ENCODE measurements at regions not wholly inside any gene's neighbourhood (a gene's known extent, or its start where the extent isn't known, plus 50 kb on each side); places are given as distances from the start of the nearest gene placed in this dataset.

- Histone ChIP-seq H3K79me1 (ENCODE audit: low read length) (no peaks in the 10 kb centered on the region), H2BK5ac (ENCODE audit: low read length) (no peak overlapping the region), H2AK5ac (ENCODE audit: low read length) (no peak overlapping the region), H3K27ac (ENCODE audit: low read depth, low read length) (no peak overlapping the region), H3K56ac (ENCODE audit: low read length) (no peak overlapping the region), H3K18ac (ENCODE audit: low read length) (no peak overlapping the region), H2BK120ac (ENCODE audit: low read depth, low read length) (no peak overlapping the region), H3K36me3 (ENCODE audit: control insufficient read depth, insufficient read depth, low read length) (no peaks in the 10 kb centered on the region), H3K79me2 (ENCODE audit: control insufficient read depth, insufficient read depth, low read length) (no peaks in the 10 kb centered on the region), H3K4ac (ENCODE audit: low read depth, low read length) (no peak overlapping the region), H4K5ac (ENCODE audit: low read length) (no peak overlapping the region), H3K4me2 (ENCODE audit: low read length) (no peak overlapping the region), H2BK15ac (replicated peaks; ENCODE audit: low read depth) (no peak overlapping the region), H4K8ac (ENCODE audit: low read depth, low read length) (no peak overlapping the region), H3K23ac (ENCODE audit: low read length) (no peak overlapping the region), H3K9ac (ENCODE audit: low read length) (no peak overlapping the region), H3K4me1 (ENCODE audit: control insufficient read depth, low read depth, low read length) (no peaks in the 10 kb centered on the region), H3K4me3 (ENCODE audit: low read length) (no peak overlapping the region), H3K27me3 (ENCODE audit: insufficient read depth, low read length, poor library complexity) (no peaks in the 10 kb centered on the region)
- no peak for DNase-seq
- no CpG with 5 or more reads among the region's 5 CpGs for WGBS (ENCODE audit: extremely low coverage, insufficient coverage, low lambda C conversion rate)
Measured at GRCh38 chr2:78281164-78281563, 744.3 kb upstream of the REG3G start.

DNA sequence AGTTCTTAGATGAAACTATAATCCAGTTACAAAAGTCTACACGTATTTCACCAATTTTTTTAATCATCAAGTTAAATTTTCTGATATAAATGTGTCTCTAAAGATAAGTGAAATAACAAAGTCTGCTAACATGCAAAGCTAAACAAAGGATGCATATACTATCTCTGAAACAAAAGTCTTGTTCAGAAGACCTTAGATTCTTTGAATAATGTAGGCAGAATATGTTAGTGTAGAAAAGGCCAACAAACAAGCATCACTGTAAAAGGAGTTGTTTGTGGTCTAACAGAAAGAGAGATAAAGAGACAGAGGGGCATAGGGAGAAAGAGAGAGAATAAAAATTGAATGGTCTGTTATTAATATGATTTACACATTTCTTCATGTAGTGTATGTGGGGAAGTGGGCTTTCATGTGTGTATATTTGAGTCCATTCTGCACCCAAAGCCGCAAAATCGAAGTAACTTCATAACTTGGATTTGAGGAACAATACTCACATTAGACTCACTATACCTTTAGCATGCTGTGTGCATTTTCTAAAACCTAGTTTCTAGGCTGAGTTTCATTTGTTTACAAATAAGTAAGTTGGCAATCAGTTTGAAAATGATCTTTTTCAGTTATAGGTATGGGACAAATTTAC lies 734.8 kb upstream of the REG3G start:
- WGBS (ENCODE audit: extremely low coverage, insufficient coverage, low lambda C conversion rate): no CpG with 5 or more reads among the region's 3 CpGs
- Histone ChIP-seq H3K79me1 (ENCODE audit: low read length) (no peaks in the 10 kb centered on the region), H3K27me3 (ENCODE audit: insufficient read depth, low read length, poor library complexity) (no peaks in the 10 kb centered on the region), H3K4ac (ENCODE audit: low read depth, low read length) (no peak overlapping the region), H3K27ac (ENCODE audit: low read depth, low read length) (no peak overlapping the region), H3K36me3 (ENCODE audit: control insufficient read depth, insufficient read depth, low read length) (no peaks in the 10 kb centered on the region), H3K4me2 (ENCODE audit: low read length) (no peak overlapping the region), H3K4me1 (ENCODE audit: control insufficient read depth, low read depth, low read length) (no peaks in the 10 kb centered on the region), H2BK5ac (ENCODE audit: low read length) (no peak overlapping the region), H3K4me3 (ENCODE audit: low read length) (no peak overlapping the region), H2BK120ac (ENCODE audit: low read depth, low read length) (no peak overlapping the region), H4K5ac (ENCODE audit: low read length) (no peak overlapping the region), H3K23ac (ENCODE audit: low read length) (no peak overlapping the region), H3K79me2 (ENCODE audit: control insufficient read depth, insufficient read depth, low read length) (no peaks in the 10 kb centered on the region), H2AK5ac (ENCODE audit: low read length) (no peak overlapping the region), H3K9ac (ENCODE audit: low read length) (no peak overlapping the region), H3K18ac (ENCODE audit: low read length) (no peak overlapping the region), H2BK15ac (replicated peaks; ENCODE audit: low read depth) (no peak overlapping the region), H3K56ac (ENCODE audit: low read length) (no peak overlapping the region), H4K8ac (ENCODE audit: low read depth, low read length) (no peak overlapping the region)
- DNase-seq: no peak

DNA sequence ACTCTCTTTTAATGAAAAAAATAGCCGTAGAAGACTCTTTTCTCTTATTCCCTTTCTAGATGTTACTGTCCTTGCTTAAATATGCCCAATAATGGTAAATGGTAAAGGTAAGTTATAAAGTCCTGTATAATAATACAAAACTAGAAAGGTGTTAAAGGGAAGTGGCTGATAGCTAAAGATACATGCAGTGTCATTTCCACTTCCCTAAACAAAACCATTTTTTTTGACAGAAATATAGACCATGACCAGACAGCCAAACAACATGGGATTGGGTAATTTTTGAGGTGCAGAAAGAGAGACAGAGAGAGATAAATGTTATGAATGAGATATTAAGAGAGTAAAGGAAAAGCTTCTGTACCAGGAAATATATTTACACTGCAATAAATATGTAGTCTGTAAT lies 731.7 kb upstream of the REG3G start:
- H2BK15ac ChIP-seq (replicated peaks; ENCODE audit: low read depth): no peak overlapping the region
- no peak overlapping the region for H3K9ac ChIP-seq (ENCODE audit: low read length)
- H3K27ac ChIP-seq (ENCODE audit: low read depth, low read length): no peak overlapping the region
- H3K79me2 ChIP-seq (ENCODE audit: control insufficient read depth, insufficient read depth, low read length): no peaks in the 10 kb centered on the region
- H4K8ac ChIP-seq (ENCODE audit: low read depth, low read length): no peak overlapping the region
- no peak overlapping the region for H2AK5ac ChIP-seq (ENCODE audit: low read length)
- no peak overlapping the region for H3K4me3 ChIP-seq (ENCODE audit: low read length)
- DNase-seq: no peak
- no peaks in the 10 kb centered on the region for H3K79me1 ChIP-seq (ENCODE audit: low read length)
- no peak overlapping the region for H3K56ac ChIP-seq (ENCODE audit: low read length)
- no peak overlapping the region for H3K4me2 ChIP-seq (ENCODE audit: low read length)
- no peaks in the 10 kb centered on the region for H3K4me1 ChIP-seq (ENCODE audit: control insufficient read depth, low read depth, low read length)
- no peak overlapping the region for H2BK120ac ChIP-seq (ENCODE audit: low read depth, low read length)
- no peak overlapping the region for H4K5ac ChIP-seq (ENCODE audit: low read length)
- no peak overlapping the region for H3K23ac ChIP-seq (ENCODE audit: low read length)
- no peaks in the 10 kb centered on the region for H3K36me3 ChIP-seq (ENCODE audit: control insufficient read depth, insufficient read depth, low read length)
- no peak overlapping the region for H2BK5ac ChIP-seq (ENCODE audit: low read length)
- H3K18ac ChIP-seq (ENCODE audit: low read length): no peak overlapping the region
- no peak overlapping the region for H3K4ac ChIP-seq (ENCODE audit: low read depth, low read length)
- no CpG with 5 or more reads among the region's 1 CpG for WGBS (ENCODE audit: extremely low coverage, insufficient coverage, low lambda C conversion rate)
- no peaks in the 10 kb centered on the region for H3K27me3 ChIP-seq (ENCODE audit: insufficient read depth, low read length, poor library complexity)

DNA sequence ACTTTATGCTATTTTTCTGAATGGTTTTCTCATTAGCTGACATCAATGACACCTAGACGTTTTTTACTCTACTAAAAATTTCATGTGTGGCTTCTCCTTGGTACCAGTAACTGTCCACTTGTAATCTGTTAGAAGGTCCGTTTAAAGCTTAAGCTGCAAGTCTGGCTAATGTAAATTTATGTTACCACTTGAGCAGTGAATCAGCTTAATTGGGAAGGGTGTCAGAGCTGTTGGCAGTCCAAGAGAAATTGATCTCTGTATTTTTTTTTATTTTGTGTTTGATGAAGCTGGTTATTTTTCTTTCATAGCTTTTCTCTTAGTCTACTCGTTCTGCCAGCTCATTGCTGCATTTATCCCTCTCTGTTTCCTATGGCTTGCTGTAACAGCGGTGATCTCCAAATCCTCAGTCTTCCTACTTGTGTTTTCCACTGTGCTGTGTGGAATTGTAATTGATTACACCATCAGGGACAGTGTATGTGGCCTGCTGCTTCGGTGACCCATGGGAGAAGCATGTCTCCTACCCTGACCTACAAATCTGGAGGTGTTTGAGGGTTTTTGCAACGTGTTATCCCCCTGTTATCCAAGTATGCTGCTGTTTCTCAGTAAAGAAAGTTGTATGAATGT lies 724.2 kb upstream of the REG3G start:
- no peak overlapping the region for H3K9ac ChIP-seq (ENCODE audit: low read length)
- no peak overlapping the region for H2BK15ac ChIP-seq (replicated peaks; ENCODE audit: low read depth)
- H3K23ac ChIP-seq (ENCODE audit: low read length): no peak overlapping the region
- no peak overlapping the region for H3K27ac ChIP-seq (ENCODE audit: low read depth, low read length)
- no peak overlapping the region for H2BK5ac ChIP-seq (ENCODE audit: low read length)
- no peaks in the 10 kb centered on the region for H3K4me1 ChIP-seq (ENCODE audit: control insufficient read depth, low read depth, low read length)
- no peaks in the 10 kb centered on the region for H3K79me1 ChIP-seq (ENCODE audit: low read length)
- H4K5ac ChIP-seq (ENCODE audit: low read length): no peak overlapping the region
- H3K27me3 ChIP-seq (ENCODE audit: insufficient read depth, low read length, poor library complexity): no peaks in the 10 kb centered on the region
- no peak overlapping the region for H3K18ac ChIP-seq (ENCODE audit: low read length)
- DNase-seq: no peak
- H3K36me3 ChIP-seq (ENCODE audit: control insufficient read depth, insufficient read depth, low read length): no peaks in the 10 kb centered on the region
- no peak overlapping the region for H4K8ac ChIP-seq (ENCODE audit: low read depth, low read length)
- H3K4me2 ChIP-seq (ENCODE audit: low read length): no peak overlapping the region
- WGBS (ENCODE audit: extremely low coverage, insufficient coverage, low lambda C conversion rate): no CpG with 5 or more reads among the region's 6 CpGs
- H3K79me2 ChIP-seq (ENCODE audit: control insufficient read depth, insufficient read depth, low read length): no peaks in the 10 kb centered on the region
- no peak overlapping the region for H2AK5ac ChIP-seq (ENCODE audit: low read length)
- no peak overlapping the region for H2BK120ac ChIP-seq (ENCODE audit: low read depth, low read length)
- no peak overlapping the region for H3K4me3 ChIP-seq (ENCODE audit: low read length)
- H3K56ac ChIP-seq (ENCODE audit: low read length): no peak overlapping the region
- H3K4ac ChIP-seq (ENCODE audit: low read depth, low read length): no peak overlapping the region

DNA sequence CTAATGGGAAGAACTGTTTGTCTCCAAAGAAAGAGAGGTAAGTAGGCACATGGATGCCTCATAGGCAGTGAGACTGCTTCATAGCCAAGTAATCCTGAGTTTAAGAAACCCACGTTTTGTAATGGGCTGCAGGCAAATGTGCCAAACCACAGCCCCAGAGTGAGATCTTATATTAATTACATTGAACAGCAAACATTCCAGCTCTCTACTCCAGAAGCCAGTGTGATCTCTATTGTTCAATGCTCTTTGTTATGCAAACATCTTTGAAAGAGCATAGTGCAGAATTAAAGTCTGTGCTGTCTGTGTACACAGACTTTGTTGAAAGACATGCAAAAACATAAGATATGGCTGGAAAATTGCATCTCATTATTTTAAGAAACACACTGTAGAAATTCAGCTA lies 720.8 kb upstream of the REG3G start:
- Histone ChIP-seq H3K36me3 (ENCODE audit: control insufficient read depth, insufficient read depth, low read length) (no peaks in the 10 kb centered on the region), H3K27ac (ENCODE audit: low read depth, low read length) (no peak overlapping the region), H3K23ac (ENCODE audit: low read length) (no peak overlapping the region), H3K4me1 (ENCODE audit: control insufficient read depth, low read depth, low read length) (no peaks in the 10 kb centered on the region), H4K5ac (ENCODE audit: low read length) (no peak overlapping the region), H3K79me2 (ENCODE audit: control insufficient read depth, insufficient read depth, low read length) (no peaks in the 10 kb centered on the region), H3K4me3 (ENCODE audit: low read length) (no peak overlapping the region), H2BK120ac (ENCODE audit: low read depth, low read length) (no peak overlapping the region), H3K18ac (ENCODE audit: low read length) (no peak overlapping the region), H3K9ac (ENCODE audit: low read length) (no peak overlapping the region), H3K27me3 (ENCODE audit: insufficient read depth, low read length, poor library complexity) (no peaks in the 10 kb centered on the region), H3K4me2 (ENCODE audit: low read length) (no peak overlapping the region), H2BK5ac (ENCODE audit: low read length) (no peak overlapping the region), H2BK15ac (replicated peaks; ENCODE audit: low read depth) (no peak overlapping the region), H3K4ac (ENCODE audit: low read depth, low read length) (no peak overlapping the region), H3K79me1 (ENCODE audit: low read length) (no peaks in the 10 kb centered on the region), H2AK5ac (ENCODE audit: low read length) (no peak overlapping the region), H3K56ac (ENCODE audit: low read length) (no peak overlapping the region), H4K8ac (ENCODE audit: low read depth, low read length) (no peak overlapping the region)
- DNase-seq: no peak
- no CpG with 5 or more reads among the region's 1 CpG for WGBS (ENCODE audit: extremely low coverage, insufficient coverage, low lambda C conversion rate)

DNA sequence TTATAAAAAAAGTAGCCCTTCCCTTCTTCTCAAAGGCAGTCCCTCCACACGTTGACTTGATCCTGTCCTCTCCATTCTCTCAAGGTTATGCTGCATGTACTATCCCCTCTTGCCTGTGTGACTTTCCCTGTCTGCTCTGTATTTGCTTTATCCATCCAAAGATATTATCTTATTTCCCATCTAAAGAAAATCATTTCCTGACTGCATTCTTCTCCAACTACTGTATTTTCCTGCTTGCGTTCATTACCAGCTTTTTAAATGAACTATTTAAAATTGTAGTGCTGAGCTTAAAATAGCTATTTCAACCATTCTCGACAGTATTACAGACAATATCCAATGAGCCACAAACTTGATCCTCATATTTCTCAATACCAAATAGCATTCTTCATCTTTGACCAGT lies 716.0 kb upstream of the REG3G start:
- Histone ChIP-seq H2BK15ac (replicated peaks; ENCODE audit: low read depth) (no peak overlapping the region), H2BK5ac (ENCODE audit: low read length) (no peak overlapping the region), H3K23ac (ENCODE audit: low read length) (no peak overlapping the region), H2BK120ac (ENCODE audit: low read depth, low read length) (no peak overlapping the region), H3K36me3 (ENCODE audit: control insufficient read depth, insufficient read depth, low read length) (no peaks in the 10 kb centered on the region), H3K56ac (ENCODE audit: low read length) (no peak overlapping the region), H3K4me1 (ENCODE audit: control insufficient read depth, low read depth, low read length) (no peaks in the 10 kb centered on the region), H3K9ac (ENCODE audit: low read length) (no peak overlapping the region), H3K4me2 (ENCODE audit: low read length) (no peak overlapping the region), H3K79me1 (ENCODE audit: low read length) (no peaks in the 10 kb centered on the region), H3K27me3 (ENCODE audit: insufficient read depth, low read length, poor library complexity) (no peaks in the 10 kb centered on the region), H3K18ac (ENCODE audit: low read length) (no peak overlapping the region), H3K79me2 (ENCODE audit: control insufficient read depth, insufficient read depth, low read length) (no peaks in the 10 kb centered on the region), H3K4me3 (ENCODE audit: low read length) (no peak overlapping the region), H4K5ac (ENCODE audit: low read length) (no peak overlapping the region), H2AK5ac (ENCODE audit: low read length) (no peak overlapping the region), H4K8ac (ENCODE audit: low read depth, low read length) (no peak overlapping the region), H3K27ac (ENCODE audit: low read depth, low read length) (no peak overlapping the region), H3K4ac (ENCODE audit: low read depth, low read length) (no peak overlapping the region)
- 100% methylated on average over 1 of the region's 3 CpGs for WGBS (ENCODE audit: extremely low coverage, insufficient coverage, low lambda C conversion rate)
- DNase-seq: no peak
